ENCODE measurements at regions not wholly inside any gene's neighbourhood (a gene's known extent, or its start where the extent isn't known, plus 50 kb on each side); places are given as distances from the start of the nearest gene placed in this dataset.
"Not testable (repeated sequence)": the region's sequence is repeated elsewhere in the genome, so short reads cannot be mapped to it uniquely, and the experiment has no call there.

- H3K4me3 ChIP-seq (ENCODE audit: low read depth, low read length) = no peak overlapping the region
- DNase-seq (ENCODE audit: low read depth) = no peak
- no peak for TF ChIP-seq CTCF (IDR thresholded peaks at IDR 0.05; ENCODE audit: insufficient read depth, low read depth, low read length)
Measured at GRCh38 chr10:131580076-131580652, 268.6 kb upstream of the TCERG1L start.

- no peak for TF ChIP-seq CTCF (IDR thresholded peaks at IDR 0.05; ENCODE audit: insufficient read depth, low read depth, low read length)
- H3K4me3 ChIP-seq (ENCODE audit: low read depth, low read length) = no peak overlapping the region
- DNase-seq (ENCODE audit: low read depth) = no peak
Measured at GRCh38 chr10:131580674-131581073, 269.2 kb upstream of the TCERG1L start.

GRCh38 chr10:131581547-131581946 lies 270.0 kb upstream of the TCERG1L start:
- H3K4me3 ChIP-seq (ENCODE audit: low read depth, low read length); DNase-seq (ENCODE audit: low read depth): not testable (repeated sequence)

- no peak for TF ChIP-seq CTCF (IDR thresholded peaks at IDR 0.05; ENCODE audit: insufficient read depth, low read depth, low read length)
- no peak overlapping the region for H3K4me3 ChIP-seq (ENCODE audit: low read depth, low read length)
- DNase-seq (ENCODE audit: low read depth) = no peak
Measured at GRCh38 chr10:131584287-131584686, 272.8 kb upstream of the TCERG1L start.

- no peak for DNase-seq (ENCODE audit: low read depth)
- H3K4me3 ChIP-seq (ENCODE audit: low read depth, low read length) = no peak overlapping the region
- no peak for TF ChIP-seq CTCF (IDR thresholded peaks at IDR 0.05; ENCODE audit: insufficient read depth, low read depth, low read length)
Measured at GRCh38 chr10:131585761-131586160, 274.2 kb upstream of the TCERG1L start.

GRCh38 chr10:131586958-131587357 lies 275.4 kb upstream of the TCERG1L start:
- no peak overlapping the region for H3K4me3 ChIP-seq (ENCODE audit: low read depth, low read length)
- TF ChIP-seq CTCF (IDR thresholded peaks at IDR 0.05; ENCODE audit: insufficient read depth, low read depth, low read length) = no peak
- no peak for DNase-seq (ENCODE audit: low read depth)

- TF ChIP-seq CTCF (IDR thresholded peaks at IDR 0.05; ENCODE audit: insufficient read depth, low read depth, low read length) = no peak
- no peak for DNase-seq (ENCODE audit: low read depth)
- H3K4me3 ChIP-seq (ENCODE audit: low read depth, low read length) = no peak overlapping the region
Measured at GRCh38 chr10:131587976-131588680, 276.6 kb upstream of the TCERG1L start.

Measured in fibroblast of villous mesenchyme (primary cell).